H1 (cell line): ENCODE measurements at regions not wholly inside any gene's neighbourhood (a gene's known extent, or its start where the extent isn't known, plus 50 kb on each side); places are given as distances from the start of the nearest gene placed in this dataset.

Experiments used
- ATF2 ChIP-seq: IDR thresholded peaks from 2 replicates; pipeline ENCODE4 v1.6.1; 2012; ENCODE audit warnings: low read length, inconsistent platforms
- CEBPB ChIP-seq: IDR thresholded peaks from 2 replicates; pipeline ENCODE4 v1.6.1; 2012; ENCODE audit warnings: low read depth, low read length
- CHD7 ChIP-seq: fragments of 300-600 bp; sonication (generic); IDR thresholded peaks from 2 replicates; pipeline ENCODE4 v1.7.1; 2012; ENCODE audit warnings: low read length, moderate library complexity, mild to moderate bottlenecking, inconsistent platforms; ENCODE audit not compliant: insufficient replicate concordance
- CREB1 ChIP-seq: IDR thresholded peaks from 2 replicates; pipeline ENCODE4 v1.6.1; 2012; ENCODE audit warnings: inconsistent platforms
- EP300 ChIP-seq, 2 experiments: IDR thresholded peaks; 1 replicate in 1 of 2; 2 replicates in 1 of 2; pipeline ENCODE4 v1.6.1; 2011 to 2012; ENCODE audit warnings: low read depth in 2 of 2, low read length in 2 of 2, mild to moderate bottlenecking in 2 of 2, borderline replicate concordance in 1 of 2, inconsistent platforms in 1 of 2, moderate library complexity in 1 of 2
- GTF2F1 ChIP-seq: IDR thresholded peaks from 2 replicates; pipeline ENCODE4 v1.6.1; 2012; ENCODE audit warnings: low read depth, low read length, improper control_type of control experiment, borderline replicate concordance
- KDM5A ChIP-seq: fragments of 200-600 bp; IDR thresholded peaks from 2 replicates; pipeline ENCODE4 v1.7.1; 2012; ENCODE audit warnings: mild to moderate bottlenecking, low read length, inconsistent platforms, mixed read lengths
- RXRA ChIP-seq: IDR thresholded peaks from 2 replicates; pipeline ENCODE4 v1.6.1; 2011; ENCODE audit warnings: low read depth, mild to moderate bottlenecking, low read length, moderate library complexity; ENCODE audit not compliant: insufficient read depth
- SP2 ChIP-seq: IDR thresholded peaks from 2 replicates; pipeline ENCODE4 v1.6.1; 2012; ENCODE audit warnings: mild to moderate bottlenecking, low read length, inconsistent platforms

GRCh38 chr11:109937968-109938367 is 155.2 kb upstream of the ZC3H12C start (continued):
- TF ChIP-seq CHD7 (no peak), CEBPB (no peak), RXRA (no peak), CREB1 (no peak), KDM5A (no peak), SP2 (no peak), ATF2 (no peak), EP300 (IDR thresholded peaks at IDR 0.05; ENCODE audit: borderline replicate concordance in 1 of 2, low read depth in 2 of 2, low read length in 2 of 2) (no peak), GTF2F1 (no peak)
- TF ChIP-seq, all 59 proteins: peak for 0
